HuH-7 (cell line): ENCODE measurements at regions not wholly inside any gene's neighbourhood (a gene's known extent, or its start where the extent isn't known, plus 50 kb on each side); places are given as distances from the start of the nearest gene placed in this dataset.

Experiments used
- DNase-seq: peaks from one replicate; pipeline ENCODE4 v3.0.0; 2011; ENCODE audit warnings: low spot score

- DNase-seq, result no peak
Measured at GRCh38 chr16:6280055-6280454, 1052.6 kb upstream of the RBFOX1 start.

GRCh38 chr16:6279286-6279685, 1053.4 kb upstream of the RBFOX1 start:
- DNase-seq, result no peak

- DNase-seq, result no peak
Measured at GRCh38 chr16:6274351-6274750, 1058.3 kb upstream of the RBFOX1 start.

GRCh38 chr16:6267682-6268081, 1065.0 kb upstream of the RBFOX1 start:
- no peak for DNase-seq

- DNase-seq, result no peak
Measured at GRCh38 chr16:6266703-6267102, 1065.9 kb upstream of the RBFOX1 start.

GRCh38 chr16:6265968-6266367, 1066.7 kb upstream of the RBFOX1 start:
- DNase-seq, result no peak

GRCh38 chr16:6258056-6258455, 1074.6 kb upstream of the RBFOX1 start:
- no peak for DNase-seq

GRCh38 chr16:6252541-6252940, 1080.1 kb upstream of the RBFOX1 start:
- DNase-seq, result no peak

- no peak for DNase-seq
Measured at GRCh38 chr16:6250511-6250910, 1082.1 kb upstream of the RBFOX1 start.

GRCh38 chr16:6249863-6250262, 1082.8 kb upstream of the RBFOX1 start:
- no peak for DNase-seq

- no peak for DNase-seq
Measured at GRCh38 chr16:6248199-6248598, 1084.4 kb upstream of the RBFOX1 start.

- no peak for DNase-seq
Measured at GRCh38 chr16:6247775-6248174, 1084.9 kb upstream of the RBFOX1 start.

GRCh38 chr16:6247150-6247549, 1085.5 kb upstream of the RBFOX1 start:
- DNase-seq, result no peak

- DNase-seq, result no peak
Measured at GRCh38 chr16:6246266-6246665, 1086.4 kb upstream of the RBFOX1 start.

- DNase-seq, result no peak
Measured at GRCh38 chr16:6232056-6232455, 1100.6 kb upstream of the RBFOX1 start.

GRCh38 chr16:6231398-6231797, 1101.2 kb upstream of the RBFOX1 start:
- no peak for DNase-seq

- DNase-seq, result no peak
Measured at GRCh38 chr16:6229186-6229585, 1103.5 kb upstream of the RBFOX1 start.

- no peak for DNase-seq
Measured at GRCh38 chr16:6218855-6219254, 1113.8 kb upstream of the RBFOX1 start.

- no peak for DNase-seq
Measured at GRCh38 chr16:6216836-6217235, 1115.8 kb upstream of the RBFOX1 start.

- no peak for DNase-seq
Measured at GRCh38 chr16:6211644-6212043, 1114.0 kb upstream of the EEF2KMT start.

- no peak for DNase-seq
Measured at GRCh38 chr16:6209355-6209930, 1111.8 kb upstream of the EEF2KMT start.

- no peak for DNase-seq
Measured at GRCh38 chr16:6207580-6207979, 1110.0 kb upstream of the EEF2KMT start.

GRCh38 chr16:6207124-6207523, 1109.5 kb upstream of the EEF2KMT start:
- DNase-seq, result no peak

- DNase-seq, result no peak
Measured at GRCh38 chr16:6206080-6206479, 1108.5 kb upstream of the EEF2KMT start.

- DNase-seq, result no peak
Measured at GRCh38 chr16:6204945-6205344, 1107.3 kb upstream of the EEF2KMT start.
